Fibroblast of skin of back (primary cell): ENCODE measurements at regions not wholly inside any gene's neighbourhood (a gene's known extent, or its start where the extent isn't known, plus 50 kb on each side); places are given as distances from the start of the nearest gene placed in this dataset.
"Not testable (repeated sequence)": the region's sequence is repeated elsewhere in the genome, so short reads cannot be mapped to it uniquely, and the experiment has no call there.

ENCODE experiments used
- DNase-seq: peaks from one replicate; pipeline ENCODE4 v3.0.0-alpha.2; 2013

- DNase-seq = no peak
Observed at GRCh38 chr7:109322833-109323232, 753.2 kb downstream of the DNAJB9 start.

GRCh38 chr7:109331423-109331822, 761.7 kb downstream of the DNAJB9 start:
- DNase-seq = no peak

GRCh38 chr7:109335951-109336350, 766.3 kb downstream of the DNAJB9 start:
- DNase-seq = no peak

GRCh38 chr7:109336531-109336930, 766.9 kb downstream of the DNAJB9 start:
- no peak for DNase-seq

- no peak for DNase-seq
Observed at GRCh38 chr7:109343678-109344077, 774.0 kb downstream of the DNAJB9 start.

- no peak for DNase-seq
Observed at GRCh38 chr7:109351493-109351892, 781.8 kb downstream of the DNAJB9 start.

- DNase-seq = no peak
Observed at GRCh38 chr7:109354000-109354399, 784.3 kb downstream of the DNAJB9 start.

- DNase-seq = no peak
Observed at GRCh38 chr7:109354552-109354951, 784.9 kb downstream of the DNAJB9 start.

- DNase-seq = no peak
Observed at GRCh38 chr7:109375823-109376222, 806.1 kb downstream of the DNAJB9 start.

- DNase-seq = peak; percentile 50
Observed at GRCh38 chr7:109376576-109376975, 806.9 kb downstream of the DNAJB9 start.

GRCh38 chr7:109377076-109377884, 807.6 kb downstream of the DNAJB9 start:
- DNase-seq = no peak

- no peak for DNase-seq
Observed at GRCh38 chr7:109386959-109387358, 817.3 kb downstream of the DNAJB9 start.

- DNase-seq = no peak
Observed at GRCh38 chr7:109387530-109387929, 817.9 kb downstream of the DNAJB9 start.

GRCh38 chr7:109391240-109391639, 821.6 kb downstream of the DNAJB9 start:
- DNase-seq = no peak

- DNase-seq = no peak
Observed at GRCh38 chr7:109402107-109402506, 832.4 kb downstream of the DNAJB9 start.

- no peak for DNase-seq
Observed at GRCh38 chr7:109407756-109408155, 838.1 kb downstream of the DNAJB9 start.

- no peak for DNase-seq
Observed at GRCh38 chr7:109437957-109438356, 868.3 kb downstream of the DNAJB9 start.

GRCh38 chr7:109449760-109450159, 880.1 kb downstream of the DNAJB9 start:
- peak; percentile 6 for DNase-seq

GRCh38 chr7:109456116-109456515, 886.4 kb downstream of the DNAJB9 start:
- no peak for DNase-seq

GRCh38 chr7:109460296-109460695, 890.6 kb downstream of the DNAJB9 start:
- no peak for DNase-seq

- no peak for DNase-seq
Observed at GRCh38 chr7:109462171-109462570, 892.5 kb downstream of the DNAJB9 start.

- not testable (repeated sequence) for DNase-seq
Observed at GRCh38 chr7:109467729-109468128, 898.1 kb downstream of the DNAJB9 start.

- no peak for DNase-seq
Observed at GRCh38 chr7:109473172-109473571, 903.5 kb downstream of the DNAJB9 start.

GRCh38 chr7:109476409-109476808, 906.7 kb downstream of the DNAJB9 start:
- no peak for DNase-seq

- peak; percentile 4 for DNase-seq
Observed at GRCh38 chr7:109479388-109479787, 909.7 kb downstream of the DNAJB9 start.
